HG03565 (cell line): ENCODE measurements at regions not wholly inside any gene's neighbourhood (a gene's known extent, or its start where the extent isn't known, plus 50 kb on each side); places are given as distances from the start of the nearest gene placed in this dataset.

Source experiments
- ATAC-seq: cut with Tn5 transposase; IDR thresholded peaks from one replicate; pipeline ENCODE4 v1.9.1; 2021; ENCODE audit warnings: mild to moderate bottlenecking, moderate library complexity; ENCODE audit not compliant: unreplicated experiment

DNA sequence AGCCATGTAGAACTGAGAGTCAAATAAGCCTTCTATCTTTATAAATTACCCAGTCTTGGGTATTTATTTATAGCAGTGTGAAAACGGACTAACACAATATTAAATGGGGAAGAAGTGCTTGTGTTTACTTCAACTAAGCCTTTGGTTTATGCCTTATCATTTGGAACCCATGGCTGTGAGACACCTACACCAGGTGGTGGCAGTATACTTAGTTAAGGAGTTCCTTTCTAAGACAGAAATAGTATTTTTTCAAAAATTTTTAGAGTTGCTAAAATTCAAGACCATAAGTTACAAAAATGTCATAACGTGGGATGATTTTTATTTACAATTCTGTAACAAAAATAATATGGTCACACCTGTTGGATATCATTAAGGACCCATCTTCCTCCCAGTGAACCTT lies 354.5 kb upstream of the SOX14 start:
- no peak for ATAC-seq

GRCh38 chr3:137410028-137410427 lies 354.1 kb upstream of the SOX14 start:
- ATAC-seq: no peak

- ATAC-seq: no peak
Observed at GRCh38 chr3:137420198-137420995, 343.7 kb upstream of the SOX14 start.

GRCh38 chr3:137438561-137438960 lies 325.6 kb upstream of the SOX14 start:
- no peak for ATAC-seq

DNA sequence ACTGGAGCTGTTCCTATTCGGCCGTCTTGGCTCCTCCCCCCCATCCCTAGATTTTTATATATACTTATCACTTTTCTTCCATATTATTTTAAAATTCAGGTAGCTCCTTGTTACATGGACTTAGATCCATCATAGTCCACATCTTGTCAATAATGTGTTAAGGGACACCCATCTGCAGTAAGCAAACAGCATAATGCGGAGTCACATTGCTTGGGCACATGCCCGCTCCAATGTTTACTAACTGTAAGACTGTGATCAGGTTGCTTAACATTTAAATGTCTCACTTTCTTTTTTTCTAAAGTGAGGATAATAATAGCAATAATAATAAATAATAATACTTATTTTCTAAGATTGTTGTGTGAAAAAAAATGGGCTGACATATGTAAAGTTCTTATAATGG lies 303.2 kb upstream of the SOX14 start:
- ATAC-seq: no peak

GRCh38 chr3:137463131-137463530 lies 301.0 kb upstream of the SOX14 start:
- no peak for ATAC-seq

DNA sequence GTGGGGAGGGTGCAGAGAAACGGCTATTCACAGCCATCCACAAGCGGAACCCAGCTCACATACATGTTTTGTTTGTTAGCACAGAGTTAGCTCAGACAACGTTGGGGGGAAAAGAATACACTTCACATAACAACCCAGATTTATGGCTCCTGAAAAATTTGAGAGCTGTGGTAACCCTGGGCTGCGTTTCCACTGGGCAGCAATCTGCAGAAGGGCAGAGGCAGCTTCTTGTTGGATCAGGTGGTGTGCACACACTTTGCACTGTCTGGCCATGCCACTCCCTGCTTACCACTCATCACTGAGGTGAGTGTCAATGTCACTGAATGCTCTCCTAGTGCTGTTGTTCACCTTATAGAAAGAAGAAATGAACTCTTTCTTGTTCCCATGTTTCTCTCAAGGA lies 299.8 kb upstream of the SOX14 start:
- no peak for ATAC-seq

- no peak for ATAC-seq
Observed at GRCh38 chr3:137468446-137468845, 295.7 kb upstream of the SOX14 start.

DNA sequence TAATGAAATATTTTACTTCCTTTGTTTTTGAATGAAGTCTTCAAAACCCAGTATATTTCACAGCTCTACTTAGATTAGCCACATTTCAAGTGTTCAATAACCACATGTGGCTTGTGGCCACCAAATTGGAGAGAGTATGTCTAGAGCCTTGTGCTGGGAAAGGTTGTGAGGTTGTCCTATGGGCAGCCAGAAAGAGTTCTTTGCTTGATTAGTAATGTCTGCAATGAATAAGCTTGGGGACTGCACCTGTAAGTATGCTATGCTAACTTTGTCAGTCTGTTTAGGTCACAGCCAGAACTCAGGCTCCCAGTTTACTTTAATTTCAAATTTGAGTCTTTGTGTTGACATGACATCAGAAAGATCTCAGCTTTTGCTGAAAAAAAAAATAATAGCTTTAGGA lies 294.9 kb upstream of the SOX14 start:
- no peak for ATAC-seq

- no peak for ATAC-seq
Observed at GRCh38 chr3:137471130-137471529, 293.0 kb upstream of the SOX14 start.

GRCh38 chr3:137471558-137472204 lies 292.4 kb upstream of the SOX14 start:
- no peak for ATAC-seq

DNA sequence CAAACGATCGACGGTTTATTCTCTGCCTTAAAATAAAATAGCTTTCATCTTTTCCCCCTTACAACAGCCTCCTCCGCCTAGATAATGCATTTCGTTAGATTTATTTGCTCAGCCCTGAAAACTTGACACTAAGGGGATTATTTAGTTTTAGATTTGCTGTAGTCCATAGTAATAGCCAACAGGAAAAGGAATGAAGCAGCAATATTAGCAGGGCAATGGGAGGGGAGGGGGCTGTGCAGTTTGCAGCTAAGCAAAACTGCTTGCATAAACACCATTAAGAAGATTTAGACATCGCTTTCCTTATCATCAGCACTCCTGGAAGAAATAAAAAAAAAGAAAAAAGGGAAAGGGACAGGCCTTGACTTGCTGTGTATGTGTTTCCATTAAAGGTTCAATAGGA lies 286.5 kb upstream of the SOX14 start:
- ATAC-seq: no peak

GRCh38 chr3:137509354-137510045 lies 254.6 kb upstream of the SOX14 start:
- ATAC-seq: no peak

- no peak for ATAC-seq
Observed at GRCh38 chr3:137511655-137512054, 252.5 kb upstream of the SOX14 start.

- no peak for ATAC-seq
Observed at GRCh38 chr3:137514853-137515252, 249.3 kb upstream of the SOX14 start.

GRCh38 chr3:137519602-137520001 lies 244.5 kb upstream of the SOX14 start:
- no peak for ATAC-seq

DNA sequence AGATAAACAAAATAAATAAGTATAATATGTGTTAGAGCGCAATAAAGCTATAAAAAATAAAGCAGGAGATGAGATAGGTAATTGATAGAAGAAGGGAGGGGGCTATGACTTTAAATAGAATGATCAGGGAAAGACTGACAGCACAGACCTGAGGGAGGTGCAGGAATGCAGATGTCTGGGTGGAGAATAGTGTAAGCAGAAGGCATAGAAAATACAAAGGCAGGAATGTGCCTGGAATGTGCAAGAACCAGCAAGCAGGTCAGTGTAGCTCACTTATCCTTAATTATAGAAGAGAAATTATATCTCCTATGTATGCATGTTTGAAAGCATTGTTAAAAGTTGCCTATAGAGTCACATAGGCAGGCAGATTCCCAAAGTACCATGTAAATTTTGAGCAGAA lies 239.4 kb upstream of the SOX14 start:
- no peak for ATAC-seq

DNA sequence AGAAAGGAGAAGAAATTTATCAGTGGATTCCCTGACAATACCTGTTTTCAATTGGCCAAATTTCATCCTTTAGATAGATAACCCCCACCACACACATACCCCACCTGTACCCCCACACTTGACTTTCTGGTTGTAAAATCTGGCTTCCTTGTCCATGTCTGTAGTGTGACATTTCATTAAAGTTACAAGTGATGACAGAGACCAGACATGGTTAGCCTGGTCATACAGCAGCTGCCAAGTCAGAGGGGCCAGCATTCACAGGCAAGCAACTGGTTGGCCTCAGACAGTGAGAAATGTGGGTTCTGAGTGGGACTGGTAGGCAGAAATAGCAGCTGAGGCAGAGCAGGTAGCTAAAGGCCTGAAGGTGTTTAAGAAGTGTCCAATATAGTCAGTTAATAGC lies 238.6 kb upstream of the SOX14 start:
- ATAC-seq: no peak

GRCh38 chr3:137542049-137542448 lies 222.1 kb upstream of the SOX14 start:
- no peak for ATAC-seq

- no peak for ATAC-seq
Observed at GRCh38 chr3:137554242-137554641, 209.9 kb upstream of the SOX14 start.

DNA sequence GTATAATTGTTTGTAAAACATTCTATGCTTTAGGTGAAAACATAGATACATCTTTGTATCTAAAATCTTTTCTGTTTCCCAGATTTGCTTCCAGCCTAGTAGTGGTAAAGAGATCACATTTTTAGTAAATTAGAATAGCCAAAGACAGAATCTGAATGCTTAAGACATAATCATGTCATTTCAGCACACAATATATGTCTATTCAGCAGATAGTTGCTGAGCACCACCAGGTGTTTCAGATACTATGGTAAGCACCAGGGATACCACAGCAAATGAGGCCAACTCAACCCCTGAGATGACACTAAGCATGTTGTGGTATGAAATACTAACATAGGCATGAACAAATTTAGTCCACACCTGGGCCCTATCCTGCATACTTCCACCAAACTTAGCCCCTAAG lies 195.2 kb upstream of the SOX14 start:
- no peak for ATAC-seq

DNA sequence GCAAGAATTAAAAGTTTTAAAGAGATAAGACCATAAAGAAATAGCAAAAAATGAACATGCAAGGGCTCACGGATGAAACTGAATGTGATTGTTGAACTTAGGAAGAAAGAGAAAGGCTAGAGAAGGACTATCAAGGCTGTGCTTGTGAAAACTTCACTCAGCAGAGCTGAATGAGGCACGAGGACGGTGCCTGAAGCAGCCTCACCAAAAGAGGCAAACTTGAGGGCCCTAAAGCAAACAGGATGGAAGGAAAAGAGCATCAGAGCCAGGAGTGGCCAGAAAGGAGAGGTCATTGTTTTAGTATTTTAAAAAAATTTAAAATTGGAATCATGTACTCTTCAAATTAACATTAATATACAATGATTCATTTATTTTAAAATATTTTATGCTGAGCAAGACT lies 191.2 kb upstream of the SOX14 start:
- ATAC-seq: no peak
